ENCODE measurements at regions not wholly inside any gene's neighbourhood (a gene's known extent, or its start where the extent isn't known, plus 50 kb on each side); places are given as distances from the start of the nearest gene placed in this dataset.
"Not testable (repeated sequence)": the region's sequence is repeated elsewhere in the genome, so short reads cannot be mapped to it uniquely, and the experiment has no call there.

DNA sequence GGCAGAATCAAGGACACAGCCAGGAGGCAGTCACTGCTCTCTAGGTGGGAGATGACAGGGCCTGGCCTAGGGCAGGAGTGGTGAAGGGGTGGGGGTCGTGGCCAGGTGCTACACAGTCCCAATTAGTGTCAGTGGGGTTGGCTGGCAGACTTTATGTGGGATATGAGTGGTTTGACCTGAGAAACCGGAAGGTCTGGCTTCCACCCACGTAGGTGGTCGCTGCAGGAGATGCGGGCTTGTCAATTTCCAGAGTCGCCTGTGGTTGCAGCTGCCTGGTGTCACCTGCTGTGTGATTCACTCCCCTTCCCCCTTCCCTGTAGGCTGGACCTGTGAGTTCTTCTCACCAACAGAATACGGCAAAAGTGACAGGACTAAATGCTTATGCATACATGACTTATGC, 124.3 kb downstream of the KLF6 start:
- DNase-seq (ENCODE audit: low read depth, low spot score) = no peak
- Histone ChIP-seq H3K4me3 (no peak overlapping the region), H3K27ac (no peak overlapping the region), H3K36me3 (ENCODE audit: insufficient read depth, low read length) (no peaks in the 10 kb centered on the region), H3K9me3 (ENCODE audit: low read depth, low read length) (no peaks in the 10 kb centered on the region), H3K9ac (ENCODE audit: insufficient read length) (no peak overlapping the region)
- TF ChIP-seq POLR2AphosphoS5 (IDR thresholded peaks at IDR 0.05; ENCODE audit: borderline replicate concordance, low read depth, low read length) = no peak

- TF ChIP-seq EZH2 (IDR thresholded peaks at IDR 0.05) (no peak), POLR2AphosphoS5 (IDR thresholded peaks at IDR 0.05; ENCODE audit: borderline replicate concordance, low read depth, low read length) (no peak), FOXP2 (optimal IDR thresholded peaks at IDR 0.05; ENCODE audit: control extremely low read depth, extremely low read length, insufficient read depth) (no peak)
- Histone ChIP-seq H3K36me3 (ENCODE audit: insufficient read depth, low read length) (no peaks in the 10 kb centered on the region), H3K9me3 (ENCODE audit: low read depth, low read length) (no peaks in the 10 kb centered on the region), H3K4me3 (no peak overlapping the region), H3K27ac (no peak overlapping the region), H3K9ac (ENCODE audit: insufficient read length) (no peak overlapping the region)
- DNase-seq (ENCODE audit: low read depth, low spot score) = no peak
Observed at GRCh38 chr10:3659203-3659917, 125.6 kb downstream of the KLF6 start.

GRCh38 chr10:3658766-3659165, 126.2 kb downstream of the KLF6 start:
- no peaks in the 10 kb centered on the region for H3K9me3 ChIP-seq (ENCODE audit: low read depth, low read length)
- no peak overlapping the region for H3K27ac ChIP-seq
- DNase-seq (ENCODE audit: low read depth, low spot score) = no peak
- H3K9ac ChIP-seq (ENCODE audit: insufficient read length) = no peak overlapping the region
- TF ChIP-seq FOXP2 (optimal IDR thresholded peaks at IDR 0.05; ENCODE audit: control extremely low read depth, extremely low read length, insufficient read depth) (no peak), EZH2 (IDR thresholded peaks at IDR 0.05) (no peak), POLR2AphosphoS5 (IDR thresholded peaks at IDR 0.05; ENCODE audit: borderline replicate concordance, low read depth, low read length) (no peak)
- no peak overlapping the region for H3K4me3 ChIP-seq
- H3K36me3 ChIP-seq (ENCODE audit: insufficient read depth, low read length) = no peaks in the 10 kb centered on the region

DNA sequence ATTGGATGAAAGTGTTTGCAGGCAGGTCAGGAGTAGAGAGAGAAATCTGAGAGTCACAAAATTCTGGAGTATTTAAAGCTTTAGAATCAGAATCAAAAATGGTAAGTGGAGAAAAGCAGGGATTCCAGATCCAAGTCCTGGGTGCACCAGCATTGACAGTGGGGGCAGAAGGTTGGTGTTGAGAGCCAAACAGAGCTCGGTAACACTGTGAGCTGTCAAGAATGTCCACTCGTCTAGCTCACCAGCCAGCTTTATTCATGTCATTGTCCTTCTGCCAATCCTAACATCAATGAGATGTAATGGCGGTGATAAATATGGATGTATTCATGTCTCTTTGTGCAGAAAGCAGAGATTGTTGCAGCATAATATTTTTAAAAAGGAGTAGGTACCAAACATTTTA, 128.8 kb downstream of the KLF6 start:
- no peak for DNase-seq (ENCODE audit: low read depth, low spot score)
- TF ChIP-seq POLR2AphosphoS5 (IDR thresholded peaks at IDR 0.05; ENCODE audit: borderline replicate concordance, low read depth, low read length) (no peak), FOXP2 (optimal IDR thresholded peaks at IDR 0.05; ENCODE audit: control extremely low read depth, extremely low read length, insufficient read depth) (no peak), EZH2 (IDR thresholded peaks at IDR 0.05) (no peak)
- no peaks in the 10 kb centered on the region for H3K36me3 ChIP-seq (ENCODE audit: insufficient read depth, low read length)

GRCh38 chr10:3655528-3655927, 129.5 kb downstream of the KLF6 start:
- Histone ChIP-seq H3K9me3 (ENCODE audit: low read depth, low read length) (no peaks in the 10 kb centered on the region), H3K36me3 (ENCODE audit: insufficient read depth, low read length) (no peaks in the 10 kb centered on the region), H3K4me3 (no peak overlapping the region), H3K27ac (no peak overlapping the region), H3K9ac (ENCODE audit: insufficient read length) (no peak overlapping the region)
- TF ChIP-seq EZH2 (IDR thresholded peaks at IDR 0.05) = no peak
- no peak for TF ChIP-seq POLR2AphosphoS5 (IDR thresholded peaks at IDR 0.05; ENCODE audit: borderline replicate concordance, low read depth, low read length)
- no peak for TF ChIP-seq FOXP2 (optimal IDR thresholded peaks at IDR 0.05; ENCODE audit: control extremely low read depth, extremely low read length, insufficient read depth)
- no peak for DNase-seq (ENCODE audit: low read depth, low spot score)

More for the DNA sequence above, 128.8 kb downstream of the KLF6 start:
- H3K9ac ChIP-seq (ENCODE audit: insufficient read length) = no peak overlapping the region
- no peak overlapping the region for H3K27ac ChIP-seq
- H3K4me3 ChIP-seq = no peak overlapping the region
- no peaks in the 10 kb centered on the region for H3K9me3 ChIP-seq (ENCODE audit: low read depth, low read length)

- Histone ChIP-seq H3K9me3 (ENCODE audit: low read depth, low read length) (no peaks in the 10 kb centered on the region), H3K9ac (ENCODE audit: insufficient read length) (no peak overlapping the region), H3K27ac (no peak overlapping the region), H3K36me3 (ENCODE audit: insufficient read depth, low read length) (no peaks in the 10 kb centered on the region), H3K4me3 (no peak overlapping the region)
- TF ChIP-seq POLR2AphosphoS5 (IDR thresholded peaks at IDR 0.05; ENCODE audit: borderline replicate concordance, low read depth, low read length) (no peak), EZH2 (IDR thresholded peaks at IDR 0.05) (no peak), FOXP2 (optimal IDR thresholded peaks at IDR 0.05; ENCODE audit: control extremely low read depth, extremely low read length, insufficient read depth) (no peak)
- no peak for DNase-seq (ENCODE audit: low read depth, low spot score)
Observed at GRCh38 chr10:3654980-3655379, 130.0 kb downstream of the KLF6 start.

DNA sequence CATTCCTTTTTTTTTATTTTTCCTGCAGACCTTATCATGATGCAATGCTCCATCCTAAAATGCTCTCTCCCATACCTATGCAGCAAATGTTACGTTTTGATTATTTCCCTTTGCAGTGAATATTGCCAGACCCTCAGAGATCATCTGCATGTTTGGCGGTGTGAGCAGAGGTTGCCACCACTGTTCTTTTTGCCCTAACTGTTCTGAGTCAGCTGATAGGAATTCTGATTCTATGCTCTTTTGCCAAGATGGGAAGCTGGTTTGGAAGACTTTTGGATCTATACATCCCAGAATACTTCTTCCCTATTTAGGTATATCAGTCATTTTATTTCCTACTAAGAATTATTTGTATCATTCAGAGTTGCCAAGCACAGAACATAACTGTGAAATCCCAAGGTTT, 130.5 kb downstream of the KLF6 start:
- no peak overlapping the region for H3K9ac ChIP-seq (ENCODE audit: insufficient read length)
- TF ChIP-seq FOXP2 (optimal IDR thresholded peaks at IDR 0.05; ENCODE audit: control extremely low read depth, extremely low read length, insufficient read depth) = no peak
- TF ChIP-seq EZH2 (IDR thresholded peaks at IDR 0.05) = no peak
- TF ChIP-seq POLR2AphosphoS5 (IDR thresholded peaks at IDR 0.05; ENCODE audit: borderline replicate concordance, low read depth, low read length) = no peak
- no peak overlapping the region for H3K4me3 ChIP-seq
- H3K9me3 ChIP-seq (ENCODE audit: low read depth, low read length) = no peaks in the 10 kb centered on the region
- no peak overlapping the region for H3K27ac ChIP-seq
- no peak for DNase-seq (ENCODE audit: low read depth, low spot score)
- H3K36me3 ChIP-seq (ENCODE audit: insufficient read depth, low read length) = no peaks in the 10 kb centered on the region

DNA sequence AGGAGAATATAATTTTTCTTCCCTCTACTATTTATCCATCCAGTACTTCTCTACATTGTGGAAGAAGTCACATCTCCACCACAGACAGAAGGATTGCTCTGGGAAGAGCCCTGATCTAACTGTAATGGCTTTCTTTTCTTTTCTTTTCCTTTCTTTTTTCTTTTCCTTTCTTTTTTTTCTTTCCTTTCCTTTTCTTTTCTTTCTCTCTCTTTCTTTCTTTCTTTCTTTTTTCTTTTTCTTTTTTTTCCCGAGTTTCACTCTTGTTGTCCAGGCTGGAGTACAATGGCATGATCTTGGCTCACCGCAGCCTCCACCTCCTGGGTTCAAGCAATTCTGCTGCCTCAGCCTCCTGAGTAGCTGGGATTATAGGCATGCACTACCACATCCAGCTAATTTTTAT, 131.7 kb downstream of the KLF6 start:
- not testable (repeated sequence) for H3K27ac ChIP-seq; H3K4me3 ChIP-seq; H3K9me3 ChIP-seq (ENCODE audit: low read depth, low read length); H3K36me3 ChIP-seq (ENCODE audit: insufficient read depth, low read length); DNase-seq (ENCODE audit: low read depth, low spot score); H3K9ac ChIP-seq (ENCODE audit: insufficient read length)

GRCh38 chr10:3652886-3653285, 132.1 kb downstream of the KLF6 start:
- Histone ChIP-seq H3K9ac (ENCODE audit: insufficient read length) (no peak overlapping the region), H3K4me3 (no peak overlapping the region), H3K9me3 (ENCODE audit: low read depth, low read length) (no peaks in the 10 kb centered on the region), H3K36me3 (ENCODE audit: insufficient read depth, low read length) (no peaks in the 10 kb centered on the region), H3K27ac (no peak overlapping the region)
- DNase-seq (ENCODE audit: low read depth, low spot score) = no peak
- TF ChIP-seq POLR2AphosphoS5 (IDR thresholded peaks at IDR 0.05; ENCODE audit: borderline replicate concordance, low read depth, low read length) (no peak), FOXP2 (optimal IDR thresholded peaks at IDR 0.05; ENCODE audit: control extremely low read depth, extremely low read length, insufficient read depth) (no peak), EZH2 (IDR thresholded peaks at IDR 0.05) (no peak)
